Calu3 (cell line): ENCODE measurements at regions not wholly inside any gene's neighbourhood (a gene's known extent, or its start where the extent isn't known, plus 50 kb on each side); places are given as distances from the start of the nearest gene placed in this dataset.

Experiments
- BruUV-seq: library from RNA; stranded (reverse); fragments of 400-500 nt; replicated peaks from 2 replicates; lab custom pipeline; 2021; lab: Mats Ljungman, UMichigan
- CTCF ChIA-PET: fragments of 300-600 bp; sonication (Branson Sonifier 250); formaldehyde crosslinking; loops from one replicate; lab custom pipeline; 2022; ENCODE audit warnings: antibody characterized with exemption; lab: Charles Lee
- DNase-seq: peaks from one replicate; pipeline ENCODE4 v3.0.0; 2022
- H3K27ac Mint-ChIP-seq: one replicate; pipeline ENCODE4 v1.8.0; 2022; ENCODE audit warnings: mixed read lengths; ENCODE audit not compliant: unreplicated experiment
- H3K27me3 Mint-ChIP-seq: one replicate; pipeline ENCODE4 v1.8.0; 2022; ENCODE audit warnings: mixed read lengths; ENCODE audit not compliant: unreplicated experiment
- H3K36me3 Mint-ChIP-seq: one replicate; pipeline ENCODE4 v1.8.0; 2022; ENCODE audit warnings: mild to moderate bottlenecking, moderate library complexity, mixed read lengths; ENCODE audit not compliant: insufficient read depth, unreplicated experiment
- H3K4me1 Mint-ChIP-seq: one replicate; pipeline ENCODE4 v1.8.0; 2022; ENCODE audit warnings: mild to moderate bottlenecking, low read depth, mixed read lengths; ENCODE audit not compliant: unreplicated experiment
- H3K4me3 Mint-ChIP-seq: one replicate; pipeline ENCODE4 v1.8.0; 2022; ENCODE audit warnings: mild to moderate bottlenecking, low read depth, moderate library complexity, mixed read lengths; ENCODE audit not compliant: unreplicated experiment
- H3K9me3 Mint-ChIP-seq: one replicate; pipeline ENCODE4 v1.8.0; 2022; ENCODE audit warnings: low read depth, mixed read lengths; ENCODE audit not compliant: unreplicated experiment
- intact Hi-C: fragments of 100-400 bp; cut with micrococcal nuclease; formaldehyde crosslinking; loops from one replicate; pipeline ENCODE4 v1.10.0; 2022; ENCODE audit not compliant: unreplicated experiment
- TF ChIP-seq, protein P1 (sequence below): fragments of 200-600 bp; IDR thresholded peaks from one replicate; pipeline ENCODE4 v1.8.0; 2022; ENCODE audit warnings: antibody characterized with exemption; ENCODE audit not compliant: unreplicated experiment

DNA sequence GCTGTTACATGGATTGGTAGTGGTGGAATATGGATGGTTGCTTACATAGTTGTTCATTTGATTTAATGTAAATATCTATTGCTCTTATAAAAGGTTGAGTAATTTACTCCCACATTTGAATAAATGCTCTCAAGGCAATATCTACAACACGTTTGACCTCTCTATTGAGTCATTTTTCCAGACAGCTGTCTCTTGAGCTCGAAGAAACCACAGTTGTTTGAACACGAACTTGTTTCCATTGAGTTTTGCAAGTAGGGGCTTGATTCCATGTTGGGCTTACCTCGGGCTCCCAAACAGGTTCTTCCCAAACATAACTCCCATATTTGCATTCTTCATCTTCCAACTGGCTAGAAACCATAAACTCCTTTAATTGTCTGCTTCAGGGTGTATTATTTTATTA is 115.0 kb upstream of the HMHB1 start:
- Mint-ChIP-seq H3K9me3 (no peaks in the 10 kb centered on the region), H3K4me1 (no peaks in the 10 kb centered on the region)
- intact Hi-C loops, result loop anchor here (10.0 kb wide), 1 partner anchor 268 kb away; no protein-coding TSS in a partner anchor

DNA sequence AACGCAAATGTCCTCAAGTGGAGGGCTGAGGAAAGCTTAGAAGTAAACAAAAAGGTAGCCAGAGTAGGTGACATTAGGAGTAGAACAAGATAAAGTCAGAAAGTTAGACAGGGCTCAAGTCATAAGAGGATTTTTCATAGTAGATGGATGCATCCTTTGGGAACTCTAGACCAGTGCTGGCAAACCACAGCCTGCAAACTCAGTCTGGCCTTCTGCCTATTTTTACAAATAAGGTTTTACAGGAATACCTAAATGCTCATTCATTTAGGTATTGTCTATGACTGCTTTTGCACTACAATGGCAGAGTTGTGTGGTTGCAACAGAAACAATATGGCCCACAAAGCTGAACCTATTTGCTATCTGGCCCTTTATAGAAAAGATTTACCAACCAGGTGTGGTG is 116.0 kb upstream of the HMHB1 start:
- Mint-ChIP-seq H3K9me3 (no peaks in the 10 kb centered on the region), H3K27me3 (no peaks in the 10 kb centered on the region)
- TF ChIP-seq, protein P1, sequence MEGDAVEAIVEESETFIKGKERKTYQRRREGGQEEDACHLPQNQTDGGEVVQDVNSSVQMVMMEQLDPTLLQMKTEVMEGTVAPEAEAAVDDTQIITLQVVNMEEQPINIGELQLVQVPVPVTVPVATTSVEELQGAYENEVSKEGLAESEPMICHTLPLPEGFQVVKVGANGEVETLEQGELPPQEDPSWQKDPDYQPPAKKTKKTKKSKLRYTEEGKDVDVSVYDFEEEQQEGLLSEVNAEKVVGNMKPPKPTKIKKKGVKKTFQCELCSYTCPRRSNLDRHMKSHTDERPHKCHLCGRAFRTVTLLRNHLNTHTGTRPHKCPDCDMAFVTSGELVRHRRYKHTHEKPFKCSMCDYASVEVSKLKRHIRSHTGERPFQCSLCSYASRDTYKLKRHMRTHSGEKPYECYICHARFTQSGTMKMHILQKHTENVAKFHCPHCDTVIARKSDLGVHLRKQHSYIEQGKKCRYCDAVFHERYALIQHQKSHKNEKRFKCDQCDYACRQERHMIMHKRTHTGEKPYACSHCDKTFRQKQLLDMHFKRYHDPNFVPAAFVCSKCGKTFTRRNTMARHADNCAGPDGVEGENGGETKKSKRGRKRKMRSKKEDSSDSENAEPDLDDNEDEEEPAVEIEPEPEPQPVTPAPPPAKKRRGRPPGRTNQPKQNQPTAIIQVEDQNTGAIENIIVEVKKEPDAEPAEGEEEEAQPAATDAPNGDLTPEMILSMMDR, result no peak

More for the DNA sequence above, 115.0 kb upstream of the HMHB1 start:
- no peak overlapping the region for H3K27ac Mint-ChIP-seq
- no peaks in the 10 kb centered on the region for H3K36me3 Mint-ChIP-seq
- no peaks in the 10 kb centered on the region for H3K27me3 Mint-ChIP-seq
- BruUV-seq, result no TSS peak
- H3K4me3 Mint-ChIP-seq, result no peak overlapping the region
- TF ChIP-seq, protein P1, result no peak
- CTCF ChIA-PET, result no interaction called here
- no peak for DNase-seq

DNA sequence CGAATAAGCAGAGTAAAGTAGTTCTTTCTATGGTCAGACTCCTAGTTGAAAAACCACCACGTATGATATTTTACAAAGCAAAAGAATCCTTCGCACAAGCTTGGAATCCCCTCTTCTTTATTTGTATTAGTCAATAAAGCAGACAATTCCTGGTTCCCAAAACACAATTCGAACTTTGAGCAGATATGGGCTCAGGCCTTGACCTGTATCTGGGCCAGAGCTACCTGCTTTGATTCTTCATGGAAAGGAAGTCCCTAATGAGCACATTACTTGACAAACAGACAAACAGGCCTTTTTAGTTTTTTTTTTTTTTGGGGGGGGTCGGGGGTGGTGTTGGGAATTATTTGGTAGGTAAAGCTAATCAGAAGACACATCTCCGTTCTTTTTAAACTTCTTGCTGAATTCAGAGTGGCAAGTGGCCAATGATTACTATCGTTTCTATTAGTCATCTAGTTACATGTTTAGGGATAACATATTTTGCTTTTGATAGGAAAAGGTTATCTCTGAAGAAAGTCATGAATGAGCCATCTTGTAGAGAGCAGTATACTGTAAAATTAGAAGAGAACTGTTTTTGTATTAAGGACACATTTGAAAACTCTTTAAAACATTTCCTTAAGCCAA is 116.6 kb upstream of the HMHB1 start:
- H3K4me3 Mint-ChIP-seq, result no peak overlapping the region
- intact Hi-C loops, result loop anchor here (10.0 kb wide), 1 partner anchor 269 kb away; no protein-coding TSS in a partner anchor
- no TSS peak for BruUV-seq
- H3K9me3 Mint-ChIP-seq, result no peaks in the 10 kb centered on the region
- H3K4me1 Mint-ChIP-seq, result no peaks in the 10 kb centered on the region
- no peak overlapping the region for H3K27ac Mint-ChIP-seq
- H3K27me3 Mint-ChIP-seq, result no peaks in the 10 kb centered on the region
- TF ChIP-seq, protein P1, result no peak
- DNase-seq, result no peak
- no peaks in the 10 kb centered on the region for H3K36me3 Mint-ChIP-seq
- CTCF ChIA-PET, result interaction anchor here (0.5 kb wide), 1 partner anchor 19 kb away, joined by 3 read pairs; no protein-coding TSS in a partner anchor

More for the DNA sequence above, 116.0 kb upstream of the HMHB1 start:
- no TSS peak for BruUV-seq
- Mint-ChIP-seq H3K4me3 (no peak overlapping the region), H3K4me1 (no peaks in the 10 kb centered on the region), H3K36me3 (no peaks in the 10 kb centered on the region), H3K27ac (no peak overlapping the region)
- no peak for DNase-seq
- CTCF ChIA-PET, result no interaction called here
- intact Hi-C loops, result loop anchor here (10.0 kb wide), 1 partner anchor 269 kb away; no protein-coding TSS in a partner anchor

DNA sequence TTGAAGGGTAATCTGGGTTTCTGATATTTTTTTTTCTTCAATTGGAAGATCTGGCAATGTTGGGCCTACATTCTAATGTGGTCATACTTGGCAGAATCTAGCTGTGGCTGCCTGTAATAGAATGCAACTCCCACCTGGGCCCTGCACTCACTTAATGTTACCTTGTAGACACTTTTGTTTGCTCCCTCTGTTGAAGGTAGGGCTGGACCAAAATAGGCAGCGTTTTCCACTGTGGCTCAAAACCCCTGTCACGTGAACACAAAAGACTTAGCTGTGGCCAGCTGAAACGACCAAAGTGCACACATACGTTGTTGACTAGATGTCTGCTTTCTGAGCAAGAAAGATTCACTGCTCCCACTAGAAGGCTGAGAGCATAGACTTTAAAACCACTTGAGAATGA is 117.6 kb upstream of the HMHB1 start:
- TF ChIP-seq, protein P1, result no peak
- no peak overlapping the region for H3K4me3 Mint-ChIP-seq
- no peaks in the 10 kb centered on the region for H3K36me3 Mint-ChIP-seq
- no peaks in the 10 kb centered on the region for H3K27me3 Mint-ChIP-seq
- DNase-seq, result no peak
- BruUV-seq, result no TSS peak
- peaks cover 3% of the 10 kb centered on the region for H3K9me3 Mint-ChIP-seq
- CTCF ChIA-PET, result interaction anchor here (0.5 to 0.6 kb wide), 2 partner anchors 14 to 18 kb away, joined by 3 read pairs; no protein-coding TSS in a partner anchor
- H3K27ac Mint-ChIP-seq, result no peak overlapping the region
- H3K4me1 Mint-ChIP-seq, result no peaks in the 10 kb centered on the region
- intact Hi-C loops, result loop anchor here (10.0 kb wide), 1 partner anchor 270 kb away; no protein-coding TSS in a partner anchor
